NCI-H510A (cell line): ENCODE measurements at regions not wholly inside any gene's neighbourhood (a gene's known extent, or its start where the extent isn't known, plus 50 kb on each side); places are given as distances from the start of the nearest gene placed in this dataset.

ENCODE experiments used
- DNase-seq: peaks from one replicate; lab custom pipeline; 2025; lab: John Stamatoyannopoulos, UW

GRCh38 chr9:80619356-80619755 lies 1047.6 kb downstream of the TLE4 start:
- DNase-seq, result no peak

GRCh38 chr9:80615964-80616363 lies 1044.2 kb downstream of the TLE4 start:
- no peak for DNase-seq

- no peak for DNase-seq
Observed at GRCh38 chr9:80605793-80606192, 1034.0 kb downstream of the TLE4 start.

- DNase-seq, result no peak
Observed at GRCh38 chr9:80605129-80605528, 1033.4 kb downstream of the TLE4 start.

DNA sequence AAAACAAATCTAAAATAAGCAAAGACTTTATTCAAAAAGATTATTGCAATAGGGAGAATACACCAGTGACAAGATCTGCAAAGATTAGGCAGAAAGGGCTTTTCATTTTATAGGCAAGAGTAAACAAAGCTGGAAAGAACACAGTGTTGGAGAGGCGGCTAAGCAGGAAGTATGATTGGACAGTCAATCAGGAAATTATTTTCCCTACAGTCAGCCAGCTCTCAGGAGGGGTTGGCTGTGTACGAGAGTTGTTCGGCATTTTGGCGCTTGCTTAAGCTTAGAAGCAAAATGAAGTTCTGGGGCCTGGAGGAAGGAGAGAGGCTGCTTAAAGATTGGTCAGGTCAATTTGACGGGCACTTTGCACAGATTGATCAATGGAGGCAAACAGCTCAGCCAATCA lies 1030.5 kb downstream of the TLE4 start:
- no peak for DNase-seq

DNA sequence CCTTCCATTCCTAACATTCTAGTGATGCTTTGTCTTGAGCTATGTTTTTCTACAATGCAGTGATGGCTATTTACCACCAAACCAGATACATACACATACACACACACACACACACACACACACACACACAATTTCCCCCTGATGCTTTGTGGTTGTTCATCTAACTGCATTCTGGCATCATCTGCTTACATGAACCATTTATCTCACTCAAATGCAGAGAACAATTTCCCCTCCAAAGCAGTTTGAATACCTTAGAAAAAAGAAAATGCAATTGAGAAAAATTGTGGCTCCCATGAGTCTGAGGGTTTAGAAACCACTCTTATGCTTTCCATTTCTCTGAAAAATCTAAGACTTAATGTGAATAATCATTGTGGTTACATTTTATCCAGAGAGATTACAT lies 1024.8 kb downstream of the TLE4 start:
- no peak for DNase-seq

DNA sequence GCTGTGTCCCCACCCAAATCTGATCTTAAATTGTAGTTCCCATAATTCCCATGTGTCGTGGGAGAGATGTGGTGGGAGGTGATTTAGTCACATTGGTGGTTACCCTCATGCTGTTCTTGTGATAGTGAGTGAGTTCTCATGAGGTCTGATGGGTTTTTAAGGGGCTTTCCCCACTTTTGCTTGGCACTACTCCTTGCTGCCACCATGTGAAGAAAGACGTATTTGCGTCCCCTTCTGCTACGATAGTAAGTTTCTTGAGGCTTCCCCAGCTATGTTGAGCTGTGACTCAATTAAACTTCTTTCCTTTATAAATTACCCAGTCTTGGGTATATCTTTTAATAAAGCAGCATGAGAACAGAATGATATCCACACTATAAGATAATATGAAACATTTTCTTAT lies 1023.4 kb downstream of the TLE4 start:
- no peak for DNase-seq

DNA sequence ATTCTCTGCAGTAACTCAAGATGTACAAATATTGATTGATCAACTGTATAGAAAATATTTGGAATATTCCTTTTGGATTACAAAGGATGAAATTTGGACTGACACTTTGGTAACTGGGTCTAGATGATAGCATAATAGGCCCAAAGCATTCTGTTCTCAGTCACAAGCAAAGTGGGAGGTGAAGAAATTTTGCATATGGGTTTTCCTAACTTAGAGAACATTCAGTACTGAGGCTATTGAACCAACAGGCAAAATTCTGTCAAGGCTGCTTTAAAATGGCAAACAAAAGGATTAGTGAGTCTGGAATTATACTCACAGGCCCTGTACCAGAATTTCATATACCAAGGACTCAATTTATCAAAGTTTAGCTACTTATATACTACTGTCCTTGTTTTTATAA lies 1020.6 kb downstream of the TLE4 start:
- DNase-seq, result no peak

DNA sequence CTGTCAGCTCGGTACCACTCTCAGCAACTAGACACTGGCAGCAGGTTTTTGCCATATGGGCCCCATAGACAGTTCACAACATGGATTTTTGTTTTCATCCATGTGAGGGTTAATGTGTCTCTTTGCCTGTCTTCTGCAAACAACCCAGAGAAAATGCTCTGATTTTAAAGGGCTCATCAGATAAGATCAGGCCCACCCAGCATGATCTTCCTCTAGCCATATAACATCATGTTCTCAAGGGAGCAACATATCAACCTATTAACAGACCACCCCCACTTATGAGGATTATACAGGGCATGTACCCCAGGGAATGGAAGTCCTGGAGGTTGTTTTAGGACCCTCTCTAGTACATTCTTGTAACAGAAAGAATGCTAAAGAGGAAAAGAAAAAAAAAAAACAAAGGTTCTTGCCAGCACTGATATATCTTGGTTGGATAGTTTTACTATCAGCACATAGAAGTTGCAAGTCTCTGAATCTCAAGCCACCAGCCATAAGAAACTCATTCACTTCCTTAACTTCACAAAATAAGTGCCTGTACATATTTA lies 1015.1 kb downstream of the TLE4 start:
- no peak for DNase-seq

GRCh38 chr9:80571953-80572352 lies 1000.2 kb downstream of the TLE4 start:
- no peak for DNase-seq

GRCh38 chr9:80569236-80569635 lies 997.5 kb downstream of the TLE4 start:
- DNase-seq, result no peak

- DNase-seq, result no peak
Observed at GRCh38 chr9:80561526-80561925, 989.8 kb downstream of the TLE4 start.

DNA sequence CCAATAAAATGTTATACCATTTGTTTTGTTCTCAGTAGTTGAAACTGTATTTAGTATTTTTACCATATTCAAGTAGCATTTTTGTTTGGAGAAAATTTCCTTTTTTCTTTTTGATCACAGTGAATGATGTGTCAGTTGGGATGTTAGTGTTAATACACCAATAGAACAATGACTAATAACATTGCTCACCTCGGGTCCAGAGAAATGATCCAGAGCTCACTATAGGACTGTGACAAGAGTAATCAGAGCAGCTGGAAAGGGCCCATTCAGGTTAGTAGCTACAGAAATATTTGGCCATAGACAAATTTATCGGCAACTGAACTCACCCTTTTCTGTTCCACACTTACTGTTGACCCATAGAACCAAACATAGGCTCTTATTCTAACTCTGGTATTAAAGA lies 989.2 kb downstream of the TLE4 start:
- DNase-seq, result no peak

DNA sequence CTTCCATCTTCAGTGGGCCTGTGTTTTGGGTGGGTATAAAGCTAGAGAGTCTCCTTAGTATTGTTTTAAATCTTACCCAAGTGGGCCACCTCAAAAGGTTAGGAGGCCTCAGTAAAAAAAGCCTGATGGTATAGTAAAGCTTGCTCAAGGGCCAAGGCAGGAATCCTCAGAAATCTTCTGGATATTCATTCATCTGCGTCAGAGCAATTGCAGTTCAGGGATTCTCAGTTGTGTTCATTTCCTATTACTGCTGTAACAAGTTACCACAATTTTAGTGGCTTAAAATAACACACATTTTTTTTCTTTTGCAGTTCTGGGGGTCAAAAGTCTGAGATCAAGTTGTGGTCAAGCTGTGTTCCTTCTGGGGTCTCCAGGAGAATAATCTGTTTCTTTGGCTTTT lies 985.5 kb downstream of the TLE4 start:
- no peak for DNase-seq

- DNase-seq, result no peak
Observed at GRCh38 chr9:80556631-80557030, 984.9 kb downstream of the TLE4 start.

DNA sequence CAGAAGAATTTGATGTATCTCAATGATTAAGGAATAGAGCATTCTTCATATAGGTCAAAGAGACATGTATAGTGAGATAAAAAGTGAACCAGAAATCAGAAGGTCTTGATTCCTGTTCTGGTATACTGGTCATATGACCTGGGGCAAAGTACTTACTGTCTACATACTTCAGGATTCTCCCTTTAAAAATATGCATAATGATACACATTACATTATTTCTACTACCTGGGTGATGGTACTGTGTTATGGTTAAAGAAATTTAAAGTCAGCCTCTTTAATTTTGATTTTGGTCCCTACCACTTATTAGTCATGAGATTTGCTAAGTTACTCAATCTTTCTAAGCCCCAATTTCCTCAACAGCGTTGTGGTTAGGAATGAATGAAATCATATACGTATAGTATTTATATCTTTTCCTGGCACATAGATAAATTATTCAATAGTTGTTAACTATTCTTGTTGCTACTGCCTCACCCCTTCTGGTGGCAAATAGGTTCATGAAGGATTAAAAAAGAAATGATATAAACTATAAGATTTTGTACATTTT lies 984.1 kb downstream of the TLE4 start:
- DNase-seq, result no peak

GRCh38 chr9:80554856-80555255 lies 983.1 kb downstream of the TLE4 start:
- DNase-seq, result no peak

DNA sequence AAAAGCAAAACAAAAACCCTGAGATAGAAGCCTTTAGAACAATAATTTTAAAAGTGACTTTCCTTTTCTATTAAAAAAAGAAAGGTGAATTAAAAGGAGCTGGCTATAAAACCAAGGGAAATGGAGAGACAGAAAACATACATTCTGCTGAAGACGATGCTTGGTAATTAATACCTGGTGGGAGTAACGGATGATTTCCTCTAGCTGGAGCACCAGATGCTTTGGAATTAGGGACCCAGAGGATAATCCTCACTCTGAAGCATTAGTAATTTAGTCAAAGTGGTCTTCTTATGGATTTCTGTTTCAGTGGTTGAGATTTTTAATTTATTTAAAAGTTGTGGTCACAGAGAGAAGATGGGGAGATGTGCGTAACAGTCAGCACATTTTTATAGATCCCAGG lies 982.5 kb downstream of the TLE4 start:
- DNase-seq, result no peak

DNA sequence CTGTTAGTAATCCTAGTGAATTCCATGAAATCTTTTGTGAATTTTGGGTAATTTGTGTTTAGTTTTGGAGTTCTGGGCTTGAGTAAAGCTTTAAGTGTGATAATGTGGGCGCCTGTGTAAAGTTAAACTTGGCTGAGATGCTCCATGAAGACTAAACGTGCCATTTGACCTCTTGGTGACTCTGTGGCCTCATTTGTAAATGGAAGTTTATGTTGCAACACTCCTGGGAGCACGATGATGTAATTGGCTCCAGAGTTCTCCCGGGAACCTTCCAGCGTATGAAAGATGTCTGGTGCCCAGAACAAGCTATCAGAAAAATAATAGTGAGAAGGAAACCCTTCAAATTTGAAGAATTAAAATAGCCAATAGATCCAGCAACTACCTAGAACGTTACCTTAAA lies 981.2 kb downstream of the TLE4 start:
- no peak for DNase-seq

DNA sequence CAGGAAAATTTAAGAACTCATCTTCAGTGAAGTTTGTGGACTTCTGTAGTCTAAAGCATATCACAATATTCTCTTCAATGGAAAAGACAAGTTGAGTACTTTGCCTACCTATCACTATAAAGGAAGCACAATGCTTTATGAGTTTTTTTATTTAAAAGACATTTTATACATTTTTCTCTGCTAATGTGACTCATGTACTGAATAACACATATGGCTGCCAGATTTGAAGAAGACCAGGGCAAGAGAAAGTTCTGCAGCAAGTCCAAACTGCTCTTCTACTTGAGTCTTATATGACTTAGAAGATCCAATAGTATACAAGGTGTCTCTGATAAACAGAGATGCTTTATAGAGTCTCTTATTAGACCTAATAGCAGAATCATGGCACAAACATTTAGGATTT lies 978.4 kb downstream of the TLE4 start:
- DNase-seq, result no peak

DNA sequence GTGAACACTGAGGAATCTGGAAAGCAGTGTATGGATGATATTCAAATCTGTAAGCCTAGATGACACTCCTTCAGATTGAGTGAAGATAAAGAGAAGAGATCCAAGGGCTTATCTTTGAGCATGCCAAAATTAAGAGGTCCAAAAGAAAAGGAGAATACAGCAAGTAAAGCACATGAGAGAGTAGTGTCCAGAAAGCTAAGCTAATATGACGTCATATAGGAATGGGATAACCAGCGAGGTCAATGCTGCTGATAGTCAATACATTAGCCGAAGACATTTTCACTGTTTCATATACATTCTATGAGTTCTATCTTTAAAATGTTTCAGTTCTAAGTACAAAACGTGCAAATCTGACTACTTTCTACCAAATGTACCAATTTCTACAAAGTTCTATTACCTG lies 975.8 kb downstream of the TLE4 start:
- no peak for DNase-seq

- DNase-seq, result no peak
Observed at GRCh38 chr9:80540387-80540786, 968.6 kb downstream of the TLE4 start.

GRCh38 chr9:80538976-80539375 lies 967.2 kb downstream of the TLE4 start:
- DNase-seq, result no peak

GRCh38 chr9:80522465-80522864 lies 950.7 kb downstream of the TLE4 start:
- no peak for DNase-seq

DNA sequence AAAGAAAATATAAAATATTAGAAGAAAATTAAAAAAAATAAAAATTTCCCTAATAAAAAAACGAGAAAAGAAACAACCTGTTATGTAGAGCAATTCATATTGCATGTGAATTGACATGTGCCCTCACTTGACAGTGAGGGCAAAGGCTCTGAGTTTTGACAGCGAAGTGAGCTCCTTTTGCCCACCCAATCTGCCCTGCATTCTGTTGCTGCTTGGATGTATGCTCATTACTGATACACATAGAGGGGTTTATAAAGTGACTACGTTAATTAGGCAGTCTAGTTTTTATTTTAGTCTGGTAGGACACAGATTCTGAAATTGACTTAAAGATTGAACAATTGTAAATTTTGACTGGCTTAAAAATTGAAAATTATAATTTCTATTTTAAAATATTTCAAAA lies 949.4 kb downstream of the TLE4 start:
- no peak for DNase-seq
